BJ (cell line): ENCODE measurements at regions not wholly inside any gene's neighbourhood (a gene's known extent, or its start where the extent isn't known, plus 50 kb on each side); places are given as distances from the start of the nearest gene placed in this dataset.
"Not testable (repeated sequence)": the region's sequence is repeated elsewhere in the genome, so short reads cannot be mapped to it uniquely, and the experiment has no call there.

Experiments
- CTCF ChIA-PET: fragments of 350-600 bp; formaldehyde crosslinking; extraction: SDS; loops from one replicate; lab custom pipeline; 2021; ENCODE audit warnings: antibody characterized with exemption, inconsistent platforms; lab: Yijun Ruan, JAX
- POLR2A ChIA-PET: fragments of 300-600 bp; sonication (Branson Sonifier 250); formaldehyde crosslinking; extraction: SDS; loops from one replicate; lab custom pipeline; 2021; ENCODE audit warnings: antibody characterized with exemption; lab: Charles Lee
- DNase-seq: peaks from one replicate; pipeline ENCODE4 v3.0.0-alpha.2; 2011; ENCODE audit warnings: low read depth
- H3K27me3 ChIP-seq: 2 replicates; pipeline ENCODE4 v1.6.0; 2011; ENCODE audit warnings: low read length; ENCODE audit not compliant: control insufficient read depth, insufficient read depth
- H3K36me3 ChIP-seq: 2 replicates; pipeline ENCODE4 v1.5.1; 2011; ENCODE audit warnings: low read length; ENCODE audit not compliant: control insufficient read depth, insufficient read depth
- H3K4me3 ChIP-seq: 2 replicates; pipeline ENCODE4 v1.5.1; 2011; ENCODE audit warnings: low read depth, mild to moderate bottlenecking, control low read depth, low read length
- TF ChIP-seq, protein P1 (sequence below): IDR thresholded peaks from 2 replicates; pipeline ENCODE4 v1.5.1; 2011; ENCODE audit warnings: low read depth, mild to moderate bottlenecking, control low read depth, inconsistent platforms, low read length, moderate library complexity; ENCODE audit not compliant: insufficient read depth

DNA sequence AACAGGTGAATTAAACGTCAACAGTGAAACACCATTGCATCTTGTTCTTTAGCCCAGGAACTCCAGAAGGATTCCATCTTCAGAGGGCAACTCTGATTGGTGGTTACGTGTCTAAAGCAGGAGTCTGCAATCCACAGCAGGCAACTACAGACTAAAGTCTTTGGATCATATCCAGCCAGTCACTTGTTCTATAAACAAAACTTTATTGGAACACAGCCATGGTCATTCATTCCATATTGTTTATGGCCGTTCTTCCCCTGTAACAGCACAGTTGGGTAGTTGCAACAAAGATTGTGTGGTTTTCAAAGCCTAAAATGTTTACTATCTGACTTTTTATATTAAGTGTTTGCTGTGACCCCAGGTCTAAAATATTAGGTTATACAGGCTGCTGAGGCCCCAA, 94.7 kb upstream of the IMMP2L start:
- no peak for DNase-seq
- ChIA-PET POLR2A (no interaction called here), CTCF (no interaction called here)
- Histone ChIP-seq H3K36me3 (no peaks in the 10 kb centered on the region), H3K4me3 (no peak overlapping the region), H3K27me3 (no peaks in the 10 kb centered on the region)
- TF ChIP-seq, protein P1, sequence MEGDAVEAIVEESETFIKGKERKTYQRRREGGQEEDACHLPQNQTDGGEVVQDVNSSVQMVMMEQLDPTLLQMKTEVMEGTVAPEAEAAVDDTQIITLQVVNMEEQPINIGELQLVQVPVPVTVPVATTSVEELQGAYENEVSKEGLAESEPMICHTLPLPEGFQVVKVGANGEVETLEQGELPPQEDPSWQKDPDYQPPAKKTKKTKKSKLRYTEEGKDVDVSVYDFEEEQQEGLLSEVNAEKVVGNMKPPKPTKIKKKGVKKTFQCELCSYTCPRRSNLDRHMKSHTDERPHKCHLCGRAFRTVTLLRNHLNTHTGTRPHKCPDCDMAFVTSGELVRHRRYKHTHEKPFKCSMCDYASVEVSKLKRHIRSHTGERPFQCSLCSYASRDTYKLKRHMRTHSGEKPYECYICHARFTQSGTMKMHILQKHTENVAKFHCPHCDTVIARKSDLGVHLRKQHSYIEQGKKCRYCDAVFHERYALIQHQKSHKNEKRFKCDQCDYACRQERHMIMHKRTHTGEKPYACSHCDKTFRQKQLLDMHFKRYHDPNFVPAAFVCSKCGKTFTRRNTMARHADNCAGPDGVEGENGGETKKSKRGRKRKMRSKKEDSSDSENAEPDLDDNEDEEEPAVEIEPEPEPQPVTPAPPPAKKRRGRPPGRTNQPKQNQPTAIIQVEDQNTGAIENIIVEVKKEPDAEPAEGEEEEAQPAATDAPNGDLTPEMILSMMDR: no peak

DNA sequence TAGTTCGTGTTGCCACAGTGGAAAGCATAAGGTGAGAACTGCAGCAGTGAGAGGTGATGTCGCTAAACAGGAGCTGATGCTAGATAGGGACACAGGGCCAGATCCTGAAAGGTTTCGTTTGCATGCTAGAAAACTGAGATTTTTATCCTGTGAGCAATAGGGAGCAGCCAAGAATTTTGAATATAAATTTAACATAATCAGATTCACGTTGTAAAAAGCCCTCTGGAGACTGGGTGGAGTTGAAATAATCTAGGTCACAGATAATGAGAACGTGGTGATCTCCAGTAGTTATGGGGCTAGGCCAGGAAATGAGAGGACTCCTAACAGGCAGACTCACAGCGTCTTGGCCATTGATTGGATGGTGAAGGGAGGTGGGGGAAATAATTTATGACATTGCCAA, 92.1 kb upstream of the IMMP2L start:
- Histone ChIP-seq H3K4me3 (no peak overlapping the region), H3K27me3 (no peaks in the 10 kb centered on the region), H3K36me3 (no peaks in the 10 kb centered on the region)
- ChIA-PET CTCF (no interaction called here), POLR2A (no interaction called here)
- DNase-seq: no peak
- TF ChIP-seq, protein P1: no peak

DNA sequence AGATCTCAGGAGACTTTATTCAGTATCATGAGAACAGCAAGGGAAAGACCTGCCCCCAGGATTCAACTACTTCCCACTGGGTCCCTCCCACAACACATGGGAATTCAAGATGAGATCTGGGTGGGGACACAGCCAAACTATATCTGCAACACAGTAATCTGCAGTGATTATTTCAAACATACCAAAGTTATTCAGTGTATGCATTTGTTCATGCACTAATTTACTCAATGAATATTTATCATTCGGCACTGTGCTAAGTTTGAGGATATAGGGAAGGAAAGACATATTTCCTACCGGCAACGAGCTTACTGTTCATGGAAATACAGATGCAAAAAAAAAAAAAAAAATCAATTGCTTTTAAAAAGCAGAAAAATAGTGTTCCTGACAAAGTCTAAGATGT, 91.6 kb upstream of the IMMP2L start:
- no peak overlapping the region for H3K4me3 ChIP-seq
- DNase-seq: no peak
- no peaks in the 10 kb centered on the region for H3K36me3 ChIP-seq
- TF ChIP-seq, protein P1: no peak
- POLR2A ChIA-PET: no interaction called here
- no peaks in the 10 kb centered on the region for H3K27me3 ChIP-seq
- CTCF ChIA-PET: no interaction called here

DNA sequence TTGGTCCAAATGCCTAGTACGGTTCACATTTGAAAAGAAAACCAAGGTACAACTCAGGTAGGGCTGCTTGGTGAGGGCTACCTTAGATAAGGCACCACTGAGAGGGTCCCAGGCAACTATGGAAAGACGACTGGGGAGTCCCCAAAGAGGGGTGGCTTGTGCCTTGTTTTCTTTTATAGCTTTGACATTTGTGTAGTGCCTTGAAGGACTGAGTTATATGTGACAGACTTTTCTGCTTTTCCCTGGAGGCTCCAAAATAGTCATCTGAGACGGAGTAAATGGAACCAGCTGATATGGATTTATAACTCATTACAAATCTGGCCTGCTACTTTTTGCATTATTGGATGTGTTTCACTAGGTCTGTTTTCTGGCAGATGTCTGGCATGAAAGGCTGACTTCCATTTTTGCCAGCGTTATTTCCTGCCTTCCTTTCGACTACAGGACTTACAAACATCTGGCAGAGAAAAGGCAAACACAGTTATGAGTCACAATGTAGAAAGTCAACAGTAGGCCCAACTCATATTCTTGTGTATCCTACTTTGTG, 88.2 kb upstream of the IMMP2L start:
- POLR2A ChIA-PET: no interaction called here
- DNase-seq: peak; percentile 25
- Histone ChIP-seq H3K4me3 (no peak overlapping the region), H3K27me3 (no peaks in the 10 kb centered on the region), H3K36me3 (no peaks in the 10 kb centered on the region)
- CTCF ChIA-PET: no interaction called here
- TF ChIP-seq, protein P1: no peak

DNA sequence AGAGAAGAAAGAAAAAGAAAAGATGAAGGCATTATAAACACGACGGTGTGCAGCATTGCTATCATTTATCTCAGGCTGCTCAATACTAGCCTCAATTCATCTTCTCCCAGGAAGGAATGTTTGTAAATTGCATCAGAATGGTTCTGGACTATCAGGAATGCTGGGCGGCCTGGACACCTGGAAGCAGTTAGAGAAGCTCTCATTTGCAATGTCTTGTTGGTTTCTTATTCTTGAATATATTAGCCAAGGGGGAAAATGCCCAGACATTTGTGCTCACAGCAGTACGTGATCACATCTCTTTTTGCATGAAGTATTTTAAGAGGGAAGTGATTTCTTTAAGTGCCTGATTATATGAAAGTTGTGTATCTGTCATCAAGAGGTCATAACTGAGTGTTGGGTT, 85.6 kb upstream of the IMMP2L start:
- ChIA-PET POLR2A (no interaction called here), CTCF (no interaction called here)
- no peak overlapping the region for H3K4me3 ChIP-seq
- no peaks in the 10 kb centered on the region for H3K27me3 ChIP-seq
- TF ChIP-seq, protein P1: no peak
- H3K36me3 ChIP-seq: no peaks in the 10 kb centered on the region
- DNase-seq: peak; percentile 55

DNA sequence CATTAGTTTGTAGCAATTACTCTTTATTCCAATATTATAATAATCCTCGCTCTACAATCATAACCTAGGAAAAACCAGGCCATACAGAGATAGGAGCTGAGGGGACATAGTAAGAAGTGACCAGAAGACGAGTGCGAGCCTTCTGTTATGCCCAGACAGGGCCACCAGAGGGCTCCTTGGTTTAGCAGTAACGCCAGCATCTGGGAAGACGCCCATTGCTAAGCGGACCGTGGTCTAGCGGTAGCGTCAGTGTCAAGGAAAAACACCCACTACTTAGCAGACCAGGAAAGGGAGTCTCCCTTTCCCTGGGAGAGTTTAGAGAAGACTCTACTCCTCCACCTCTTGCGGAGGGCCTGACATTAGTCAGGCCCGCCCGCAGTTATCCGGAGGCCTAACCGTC, 82.3 kb upstream of the IMMP2L start:
- DNase-seq, CTCF ChIA-PET, H3K27me3 ChIP-seq, POLR2A ChIA-PET, H3K4me3 ChIP-seq, H3K36me3 ChIP-seq: not testable (repeated sequence)
